CD4-positive, alpha-beta T cell (primary cell): ENCODE measurements at regions not wholly inside any gene's neighbourhood (a gene's known extent, or its start where the extent isn't known, plus 50 kb on each side); places are given as distances from the start of the nearest gene placed in this dataset.

Experiments
- ATAC-seq: fragments of 200-7000 bp; cut with Tn5 transposase; one replicate; pipeline ENCODE4 v1.10.0; 2022; ENCODE audit warnings: mild to moderate bottlenecking; ENCODE audit not compliant: poor library complexity
- CTCF ChIA-PET: fragments of 350-600 bp; sonication (Branson Sonifier 250); formaldehyde crosslinking; loops from one replicate; lab custom pipeline; 2021; ENCODE audit warnings: antibody characterized with exemption, inconsistent platforms; lab: Charles Lee
- POLR2A ChIA-PET: fragments of 350-600 bp; sonication (Branson Sonifier 250); formaldehyde crosslinking; loops from one replicate; lab custom pipeline; 2021; ENCODE audit warnings: antibody characterized with exemption, inconsistent platforms; lab: Charles Lee
- DNase-seq, 14 experiments: peaks; one replicate each; pipeline ENCODE4 v3.0.0-alpha.2; 2013 to 2020; ENCODE audit warnings: mixed read lengths in 2 of 14
- H3K27ac ChIP-seq, 2 donors: one replicate each; pipeline versions ENCODE4 v1.5.1 to v1.7.0; 2013; ENCODE audit warnings: low read length in 2 of 2, low read depth in 1 of 2, mild to moderate bottlenecking in 1 of 2
- H3K27me3 ChIP-seq, 2 experiments: 1 replicate in 1 of 2; 2 replicates in 1 of 2; pipeline versions ENCODE4 v1.6.1 to v1.7.0; 2013; ENCODE audit warnings: low read length in 2 of 2, control low read depth in 1 of 2, mild to moderate bottlenecking in 1 of 2, moderate library complexity in 1 of 2; ENCODE audit not compliant: insufficient read depth in 2 of 2, control insufficient read depth in 1 of 2
- H3K36me3 ChIP-seq: one replicate; pipeline ENCODE4 v1.6.1; 2013; ENCODE audit warnings: low read length, control low read depth; ENCODE audit not compliant: insufficient read depth
- H3K4me1 ChIP-seq: one replicate; pipeline ENCODE4 v1.6.1; 2013; ENCODE audit warnings: low read length, control low read depth; ENCODE audit not compliant: insufficient read depth
- H3K4me3 ChIP-seq: one replicate; pipeline ENCODE4 v1.5.1; 2013; ENCODE audit warnings: mild to moderate bottlenecking, low read length, moderate library complexity
- H3K9me3 ChIP-seq, 2 experiments: 1 replicate in 1 of 2; 2 replicates in 1 of 2; pipeline versions ENCODE4 v1.6.1 to v1.7.0; 2013; ENCODE audit warnings: low read length in 2 of 2, mild to moderate bottlenecking in 2 of 2, control low read depth in 1 of 2, moderate library complexity in 1 of 2; ENCODE audit not compliant: control insufficient read depth in 1 of 2, insufficient read depth in 1 of 2
- H3K27ac Mint-ChIP-seq: one replicate; pipeline ENCODE4 v1.8.0; 2020; ENCODE audit warnings: mixed read lengths
- H3K27me3 Mint-ChIP-seq: one replicate; pipeline ENCODE4 v1.8.0; 2021; ENCODE audit warnings: mixed read lengths
- H3K36me3 Mint-ChIP-seq: one replicate; pipeline ENCODE4 v1.8.0; 2021; ENCODE audit warnings: low read depth, mixed read lengths
- H3K4me1 Mint-ChIP-seq: one replicate; pipeline ENCODE4 v1.8.0; 2021; ENCODE audit warnings: low read depth, mixed read lengths
- H3K4me3 Mint-ChIP-seq: one replicate; pipeline ENCODE4 v1.8.0; 2020; ENCODE audit warnings: mild to moderate bottlenecking, mixed read lengths
- H3K9me3 Mint-ChIP-seq: one replicate; pipeline ENCODE4 v1.8.0; 2020; ENCODE audit warnings: mixed read lengths
- intact Hi-C, 2 experiments: fragments of 100-400 bp; cut with DNase I in 1 of 2; cut with micrococcal nuclease in 1 of 2; formaldehyde crosslinking; loops; one replicate each; pipeline versions ENCODE4 v1.15.1 to v1.9.0; 2023 to 2025; cut with DNase I, micrococcal nuclease
- TF ChIP-seq, protein P1 (sequence below): fragments of 200-600 bp; IDR thresholded peaks from one replicate; pipeline ENCODE4 v1.8.0; 2022; ENCODE audit warnings: antibody characterized with exemption, mild to moderate bottlenecking

DNA sequence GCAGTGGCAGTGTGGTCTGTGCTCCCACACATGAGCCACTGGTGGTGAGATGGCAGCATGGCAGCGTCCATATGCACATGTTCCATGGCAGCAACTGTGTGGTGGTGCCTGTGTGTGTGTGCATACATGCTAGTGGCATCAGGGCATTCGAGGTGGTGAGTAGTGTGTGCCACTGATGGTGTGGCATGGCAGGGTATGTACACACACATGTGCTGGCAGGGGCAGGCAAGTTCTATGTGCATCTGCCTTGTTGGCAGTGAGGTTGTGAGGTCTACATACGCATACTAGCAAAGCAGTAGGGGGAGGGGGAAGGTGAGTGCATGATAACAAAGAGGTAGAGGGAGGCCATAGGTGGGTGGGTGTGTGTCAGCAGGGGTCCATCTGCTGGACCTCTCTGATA, 378.7 kb downstream of the C3orf38 start:
- no peak overlapping the region for H3K4me3 Mint-ChIP-seq
- ATAC-seq (no peak), DNase-seq (no peak)
- Histone ChIP-seq H3K9me3 (peaks cover 5 to 6% of the 10 kb centered on the region in 2 experiments), H3K4me1 (no peaks in the 10 kb centered on the region), H3K36me3 (no peaks in the 10 kb centered on the region), H3K27ac (no peak overlapping the region), H3K4me3 (no peak overlapping the region), H3K27me3 (no peaks in the 10 kb centered on the region)
- TF ChIP-seq, protein P1, sequence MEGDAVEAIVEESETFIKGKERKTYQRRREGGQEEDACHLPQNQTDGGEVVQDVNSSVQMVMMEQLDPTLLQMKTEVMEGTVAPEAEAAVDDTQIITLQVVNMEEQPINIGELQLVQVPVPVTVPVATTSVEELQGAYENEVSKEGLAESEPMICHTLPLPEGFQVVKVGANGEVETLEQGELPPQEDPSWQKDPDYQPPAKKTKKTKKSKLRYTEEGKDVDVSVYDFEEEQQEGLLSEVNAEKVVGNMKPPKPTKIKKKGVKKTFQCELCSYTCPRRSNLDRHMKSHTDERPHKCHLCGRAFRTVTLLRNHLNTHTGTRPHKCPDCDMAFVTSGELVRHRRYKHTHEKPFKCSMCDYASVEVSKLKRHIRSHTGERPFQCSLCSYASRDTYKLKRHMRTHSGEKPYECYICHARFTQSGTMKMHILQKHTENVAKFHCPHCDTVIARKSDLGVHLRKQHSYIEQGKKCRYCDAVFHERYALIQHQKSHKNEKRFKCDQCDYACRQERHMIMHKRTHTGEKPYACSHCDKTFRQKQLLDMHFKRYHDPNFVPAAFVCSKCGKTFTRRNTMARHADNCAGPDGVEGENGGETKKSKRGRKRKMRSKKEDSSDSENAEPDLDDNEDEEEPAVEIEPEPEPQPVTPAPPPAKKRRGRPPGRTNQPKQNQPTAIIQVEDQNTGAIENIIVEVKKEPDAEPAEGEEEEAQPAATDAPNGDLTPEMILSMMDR, result no peak
- ChIA-PET POLR2A (no interaction called here), CTCF (no interaction called here)
- H3K36me3 Mint-ChIP-seq, result no peaks in the 10 kb centered on the region
- H3K4me1 Mint-ChIP-seq, result no peaks in the 10 kb centered on the region
- intact Hi-C loops, result no loop called here
- no peaks in the 10 kb centered on the region for H3K27me3 Mint-ChIP-seq
- peaks cover 12% of the 10 kb centered on the region for H3K9me3 Mint-ChIP-seq
- H3K27ac Mint-ChIP-seq, result no peak overlapping the region

DNA sequence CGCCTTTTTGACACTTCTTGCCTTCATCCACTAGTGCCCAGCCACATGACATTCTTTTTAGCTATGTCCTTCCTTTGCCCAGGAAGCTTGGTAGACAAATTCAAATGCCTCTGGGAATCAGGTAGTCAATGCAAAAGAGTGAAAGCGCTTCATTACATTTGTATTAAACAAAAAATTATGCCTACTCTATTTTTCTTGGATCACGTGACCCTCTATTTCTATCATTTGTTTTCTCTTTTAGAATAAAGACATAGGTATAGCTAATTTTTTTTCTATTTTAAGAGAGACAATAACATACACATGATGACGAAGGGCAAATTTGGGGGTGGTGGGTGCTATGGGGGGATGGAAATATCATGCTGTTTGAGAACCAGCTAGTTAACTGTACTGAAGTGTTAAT, 384.8 kb downstream of the C3orf38 start:
- H3K4me3 Mint-ChIP-seq, result no peak overlapping the region
- Histone ChIP-seq H3K4me3 (no peak overlapping the region), H3K36me3 (no peaks in the 10 kb centered on the region), H3K27ac (no peak overlapping the region), H3K4me1 (no peaks in the 10 kb centered on the region), H3K27me3 (no peaks in the 10 kb centered on the region), H3K9me3 (no peaks in the 10 kb centered on the region)
- no peaks in the 10 kb centered on the region for H3K9me3 Mint-ChIP-seq
- no peaks in the 10 kb centered on the region for H3K27me3 Mint-ChIP-seq
- DNase-seq (no peak), ATAC-seq (no peak)
- ChIA-PET CTCF (no interaction called here), POLR2A (no interaction called here)
- H3K4me1 Mint-ChIP-seq, result no peaks in the 10 kb centered on the region
- intact Hi-C loops, result no loop called here
- no peaks in the 10 kb centered on the region for H3K36me3 Mint-ChIP-seq
- H3K27ac Mint-ChIP-seq, result no peak overlapping the region
- TF ChIP-seq, protein P1, result no peak

DNA sequence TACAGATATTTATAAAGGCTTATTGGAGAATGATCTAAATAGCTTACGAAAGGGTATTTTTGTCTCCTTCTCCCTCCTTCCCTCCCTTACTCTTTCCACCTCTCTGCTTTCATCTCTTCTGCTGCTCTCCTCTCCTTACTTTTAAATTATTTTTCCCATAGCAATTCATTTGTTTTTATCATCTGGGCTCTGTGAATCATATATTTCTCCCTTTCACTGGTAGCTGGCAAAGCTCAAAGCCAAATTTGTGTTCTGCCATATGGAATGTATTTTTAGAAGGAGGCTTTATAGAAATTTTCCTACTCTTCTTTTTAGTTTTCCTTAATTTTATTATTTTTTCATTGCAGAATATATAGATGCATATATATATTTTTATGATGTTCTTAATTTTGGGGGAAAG, 385.8 kb downstream of the C3orf38 start:
- Histone ChIP-seq H3K36me3 (no peaks in the 10 kb centered on the region), H3K9me3 (no peaks in the 10 kb centered on the region), H3K4me1 (no peaks in the 10 kb centered on the region), H3K4me3 (no peak overlapping the region), H3K27me3 (no peaks in the 10 kb centered on the region), H3K27ac (no peak overlapping the region)
- Mint-ChIP-seq H3K9me3 (no peaks in the 10 kb centered on the region), H3K27ac (no peak overlapping the region), H3K36me3 (no peaks in the 10 kb centered on the region), H3K4me3 (no peak overlapping the region), H3K4me1 (no peaks in the 10 kb centered on the region), H3K27me3 (no peaks in the 10 kb centered on the region)
- ATAC-seq (no peak), DNase-seq (no peak)
- TF ChIP-seq, protein P1, result no peak
- intact Hi-C loops, result no loop called here
- ChIA-PET POLR2A (interaction anchor here (0.5 kb wide), 1 partner anchor 728 kb away, joined by 3 read pairs; no protein-coding TSS in a partner anchor), CTCF (no interaction called here)
